K562 (cell line): ENCODE measurements at regions not wholly inside any gene's neighbourhood (a gene's known extent, or its start where the extent isn't known, plus 50 kb on each side); places are given as distances from the start of the nearest gene placed in this dataset.

Experiments used
- ATAC-seq: fragments of 200-7000 bp; cut with Tn5 transposase; 3 replicates; pipeline ENCODE4 v1.9.1; 2020; ENCODE audit warnings: moderate library complexity
- BruUV-seq: library from RNA; stranded (reverse); fragments of 400-500 nt; replicated peaks from 2 replicates; lab custom pipeline; 2021; lab: Mats Ljungman, UMichigan
- CTCF ChIA-PET: fragments of 300-600 bp; formaldehyde crosslinking; extraction: SDS; loops from one replicate; lab custom pipeline; 2021; ENCODE audit warnings: low intra/inter-chr PET ratio; lab: Yijun Ruan, JAX
- POLR2A ChIA-PET: fragments of 300-600, 350-650 bp; sonication (Branson Sonifier 250); formaldehyde crosslinking; extraction: SDS; loops from one replicate; lab custom pipeline; 2021; ENCODE audit warnings: antibody characterized with exemption, inconsistent platforms; lab: Yijun Ruan, JAX
- DNase-seq, 4 experiments: peaks; one replicate each; pipeline versions ENCODE4 v3.0.0 to v3.0.0-alpha.2; 2011 to 2018; ENCODE audit warnings: low spot score in 3 of 4, mixed read lengths in 3 of 4; ENCODE audit errors: extremely low read depth in 1 of 4
- FAIRE-seq: peaks from 2 replicates; lab custom pipeline; 2011; peaks lifted over from hg19 to GRCh38; lab: Jason Lieb, UNC
- H2AFZ ChIP-seq: 2 replicates; pipeline ENCODE4 v1.6.0; 2011; ENCODE audit warnings: low read depth, low read length, control low read depth, inconsistent platforms
- H3K27ac ChIP-seq: fragments of 200-600 bp; 3 replicates; pipeline ENCODE4 v1.8.0; 2011; ENCODE audit warnings: low read depth, mild to moderate bottlenecking, control low read depth, inconsistent platforms, low read length, moderate library complexity, mixed read lengths; ENCODE audit errors: extremely low read depth
- H3K27me3 ChIP-seq, 2 experiments: fragments of 300-600 bp in 1 of 2; 2 replicates in 1 of 2; 3 replicates in 1 of 2; pipeline versions ENCODE4 v1.6.0 to v1.8.0; 2011; ENCODE audit warnings: inconsistent platforms in 2 of 2, low read length in 2 of 2, mild to moderate bottlenecking in 1 of 2, mixed read lengths in 1 of 2, moderate library complexity in 1 of 2; ENCODE audit not compliant: control insufficient read depth in 2 of 2, insufficient read depth in 2 of 2
- H3K36me3 ChIP-seq: fragments of 300-600 bp; 3 replicates; pipeline ENCODE4 v1.8.0; 2011; ENCODE audit warnings: mild to moderate bottlenecking, low read length, inconsistent platforms; ENCODE audit not compliant: control insufficient read depth, insufficient read depth
- H3K4me1 ChIP-seq, 2 experiments: fragments of 200-600 bp in 1 of 2; replicated peaks in 1 of 2; 2 replicates in 1 of 2; 3 replicates in 1 of 2; pipeline versions ENCODE4 v1.5.1 to v1.8.0; 2011; ENCODE audit warnings: inconsistent platforms in 2 of 2, low read length in 2 of 2, mild to moderate bottlenecking in 1 of 2, mixed read lengths in 1 of 2, moderate library complexity in 1 of 2; ENCODE audit not compliant: control insufficient read depth in 2 of 2, insufficient read depth in 2 of 2
- H3K4me2 ChIP-seq: 2 replicates; pipeline ENCODE4 v1.6.1; 2011; ENCODE audit warnings: low read length, control low read depth, inconsistent platforms, mixed read lengths; ENCODE audit not compliant: insufficient read depth
- H3K4me3 ChIP-seq: fragments of 200-600 bp; sonication (generic), shearing (Covaris generic); 2 replicates; pipeline ENCODE4 v1.5.1; 2016; ENCODE audit warnings: control low read depth, inconsistent platforms
- H3K79me2 ChIP-seq: fragments of 200-600 bp; 3 replicates; pipeline ENCODE4 v1.8.0; 2011; ENCODE audit warnings: low read length, inconsistent platforms; ENCODE audit not compliant: control insufficient read depth, insufficient read depth
- H3K9ac ChIP-seq, 2 experiments: 2 replicates each; pipeline versions ENCODE4 v1.6.0 to v1.6.1; 2011; ENCODE audit warnings: low read depth in 2 of 2, low read length in 2 of 2, control low read depth in 1 of 2, inconsistent platforms in 1 of 2, mild to moderate bottlenecking in 1 of 2, mixed read lengths in 1 of 2; ENCODE audit not compliant: insufficient read depth in 1 of 2
- H3K9me1 ChIP-seq: one replicate; pipeline ENCODE4 v1.6.0; 2011; ENCODE audit warnings: inconsistent platforms, mild to moderate bottlenecking, low read length, moderate library complexity; ENCODE audit not compliant: control insufficient read depth, insufficient read depth
- H3K9me3 ChIP-seq: replicated peaks from 2 replicates; pipeline ENCODE4 v1.5.1; 2011; ENCODE audit warnings: low read depth, low read length, inconsistent platforms; ENCODE audit not compliant: control insufficient read depth, insufficient read depth
- H4K20me1 ChIP-seq: replicated peaks from 2 replicates; pipeline ENCODE4 v1.6.1; 2011; ENCODE audit warnings: low read length, inconsistent platforms, mixed read lengths; ENCODE audit not compliant: control insufficient read depth, insufficient read depth
- CEBPG ChIP-seq, 3 experiments: fragments of 200-800 bp in 1 of 3; sonication (Bioruptor generic) in 1 of 3; sonication (generic) in 1 of 3; formaldehyde crosslinking in 1 of 3; IDR thresholded peaks in 2 of 3; conservative IDR thresholded peaks in 1 of 3; 2 replicates each; pipeline versions ENCODE4 v1.6.1 to v1.8.0; 2016 to 2022; ENCODE audit warnings: missing compliant biosample characterization in 2 of 3, missing genetic modification characterization in 2 of 3, mild to moderate bottlenecking in 1 of 3, missing genetic modification reagents in 1 of 3
- DEAF1 ChIP-seq: fragments of 450-650 bp; formaldehyde crosslinking; IDR thresholded peaks from 2 replicates; pipeline ENCODE4 v1.4.0; 2020; ENCODE audit warnings: mild to moderate bottlenecking, moderate library complexity
- ETV1 ChIP-seq: fragments of 450-650 bp; conservative IDR thresholded peaks from 2 replicates; pipeline ENCODE4 v1.6.1; 2016; ENCODE audit warnings: missing genetic modification characterization, control low read depth, low read depth, missing compliant biosample characterization
- HNRNPL ChIP-seq: fragments of 200-400 bp; formaldehyde crosslinking; IDR thresholded peaks from 2 replicates; pipeline ENCODE4 v1.6.1; 2017; ENCODE audit warnings: low read depth, mild to moderate bottlenecking, low read length
- MEIS2 ChIP-seq: fragments of 450-650 bp; IDR thresholded peaks from 2 replicates; pipeline ENCODE4 v1.6.1; 2014; ENCODE audit warnings: mild to moderate bottlenecking; ENCODE audit not compliant: partially characterized antibody
- NR2F6 ChIP-seq: fragments of 450-650 bp; formaldehyde crosslinking; IDR thresholded peaks from 2 replicates; pipeline ENCODE4 v1.4.0; 2020; ENCODE audit warnings: mild to moderate bottlenecking
- POLR3G ChIP-seq: IDR thresholded peaks from 2 replicates; pipeline ENCODE4 v1.6.1; 2011; ENCODE audit not compliant: insufficient read length, insufficient replicate concordance; ENCODE audit errors: extremely low read depth
- PURB ChIP-seq: sonication (generic); formaldehyde crosslinking; IDR thresholded peaks from 2 replicates; pipeline ENCODE4 v1.9.0; 2021; ENCODE audit warnings: low read depth, mild to moderate bottlenecking, missing genetic modification reagents
- STAT6 ChIP-seq: sonication (generic); formaldehyde crosslinking; IDR thresholded peaks from 2 replicates; pipeline ENCODE4 v1.8.1; 2023; ENCODE audit warnings: mild to moderate bottlenecking, missing genetic modification reagents
- THRAP3 ChIP-seq: fragments of 450-650 bp; IDR thresholded peaks from 2 replicates; pipeline ENCODE4 v1.6.1; 2016; ENCODE audit warnings: mild to moderate bottlenecking, inconsistent platforms, borderline replicate concordance
- XRCC3 ChIP-seq: fragments of 450-650 bp; IDR thresholded peaks from 2 replicates; pipeline ENCODE4 v1.6.1; 2017; ENCODE audit warnings: mild to moderate bottlenecking, moderate library complexity
- ZBTB5 ChIP-seq: fragments of 450-650 bp; IDR thresholded peaks from 2 replicates; pipeline ENCODE4 v1.6.1; 2017; ENCODE audit warnings: antibody characterized with exemption
- ZC3H8 ChIP-seq: fragments of 450-650 bp; IDR thresholded peaks from 2 replicates; pipeline ENCODE4 v1.6.1; 2017
- WGBS: fragments of 100-300 bp; shearing (Covaris generic); methylation state at CpG from one replicate; pipeline ENCODE4 v1.1.6; 2016; ENCODE audit warnings: low coverage, mixed read lengths; ENCODE audit not compliant: insufficient coverage; ENCODE audit errors: missing lambda C conversion rate; 5-methylcytosine and 5-hydroxymethylcytosine counted together
- in situ Hi-C: fragments of 300-500 bp; cut with MboI; formaldehyde crosslinking; loops from 4 replicates; pipeline ENCODE4 v1.15.0; 2018; ENCODE audit warnings: inconsistent platforms, mixed read lengths
- intact Hi-C: fragments of 100-400 bp; cut with micrococcal nuclease; formaldehyde crosslinking; loops from 2 replicates; pipeline ENCODE4 v1.14.2; 2022

GRCh38 chr17:52751051-52751450 is 592.5 kb upstream of the CA10 start:
- in situ Hi-C loops (no loop called here), intact Hi-C loops (no loop called here)
- Histone ChIP-seq H3K36me3 (no peaks in the 10 kb centered on the region), H3K9me3 (no peaks in the 10 kb centered on the region), H3K9me1 (no peaks in the 10 kb centered on the region), H3K27ac (no peak overlapping the region), H3K9ac (no peak overlapping the region), H3K4me2 (no peak overlapping the region), H2AFZ (no peak overlapping the region), H3K4me3 (no peak overlapping the region), H3K4me1 (no peaks in the 10 kb centered on the region), H3K27me3 (no peaks in the 10 kb centered on the region), H4K20me1 (no peaks in the 10 kb centered on the region), H3K79me2 (no peaks in the 10 kb centered on the region)
- DNase-seq (no peak), ATAC-seq (no peak), FAIRE-seq (no peak)
- TF ChIP-seq THRAP3 (no peak), ZBTB5 (no peak), HNRNPL (no peak), CEBPG (CRISPR knock-in tag; IDR thresholded peaks at IDR 0.05) (no peak), CEBPG (tag; conservative IDR thresholded peaks at IDR 0.05 in 1 of 2, IDR thresholded peaks at IDR 0.05 in 1 of 2) (no peak), PURB (no peak), NR2F6 (CRISPR knock-in tag) (no peak), ETV1 (tag) (no peak), STAT6 (CRISPR knock-in tag) (no peak), ZC3H8 (no peak), POLR3G (no peak), DEAF1 (no peak), MEIS2 (no peak), XRCC3 (no peak)
- BruUV-seq: no TSS peak
- 0% methylated on average over 3 of the region's 3 CpGs for WGBS
- ChIA-PET CTCF (no interaction called here), POLR2A (no interaction called here)
